ENCODE measurements at regions not wholly inside any gene's neighbourhood (a gene's known extent, or its start where the extent isn't known, plus 50 kb on each side); places are given as distances from the start of the nearest gene placed in this dataset.

GRCh38 chr3:164113371-164114332 is 964.6 kb downstream of the SI start:
- TF ChIP-seq TCF12 (IDR thresholded peaks at IDR 0.05; ENCODE audit: low read depth) (no peak), CEBPB (IDR thresholded peaks at IDR 0.05) (no peak), YY1 (IDR thresholded peaks at IDR 0.05; ENCODE audit: low read depth) (no peak), USF1 (IDR thresholded peaks at IDR 0.05) (no peak), MAX (IDR thresholded peaks at IDR 0.05) (no peak), TAF1 (IDR thresholded peaks at IDR 0.05; ENCODE audit: low read depth) (no peak), EGR1 (IDR thresholded peaks at IDR 0.05) (no peak), CREB1 (IDR thresholded peaks at IDR 0.05; ENCODE audit: low read depth) (no peak), EP300 (IDR thresholded peaks at IDR 0.05; ENCODE audit: borderline replicate concordance) (no peak), ZBTB7A (IDR thresholded peaks at IDR 0.05; ENCODE audit: low read depth) (no peak), TEAD4 (IDR thresholded peaks at IDR 0.05) (no peak), NFIC (IDR thresholded peaks at IDR 0.05) (no peak), FOXM1 (IDR thresholded peaks at IDR 0.05; ENCODE audit: borderline replicate concordance, low read depth) (no peak), REST (IDR thresholded peaks at IDR 0.05; ENCODE audit: low read depth) (no peak), RAD21 (IDR thresholded peaks at IDR 0.05; ENCODE audit: low read depth) (no peak)

- no peak for TF ChIP-seq ZBTB7A (IDR thresholded peaks at IDR 0.05; ENCODE audit: low read depth)
- no peak for TF ChIP-seq FOXM1 (IDR thresholded peaks at IDR 0.05; ENCODE audit: borderline replicate concordance, low read depth)
- no peak for TF ChIP-seq TEAD4 (IDR thresholded peaks at IDR 0.05)
- no peak for TF ChIP-seq NFIC (IDR thresholded peaks at IDR 0.05)
- no peak for TF ChIP-seq TCF12 (IDR thresholded peaks at IDR 0.05; ENCODE audit: low read depth)
- TF ChIP-seq USF1 (IDR thresholded peaks at IDR 0.05): no peak
- TF ChIP-seq CEBPB (IDR thresholded peaks at IDR 0.05): no peak
These were observed 981.9 kb downstream of the SI start for GRCh38 chr3:164096352-164096751.

GRCh38 chr3:164095949-164096348 is 982.3 kb downstream of the SI start:
- TF ChIP-seq USF1 (IDR thresholded peaks at IDR 0.05) (no peak), ZBTB7A (IDR thresholded peaks at IDR 0.05; ENCODE audit: low read depth) (no peak), TCF12 (IDR thresholded peaks at IDR 0.05; ENCODE audit: low read depth) (no peak), EP300 (IDR thresholded peaks at IDR 0.05; ENCODE audit: borderline replicate concordance) (no peak), YY1 (IDR thresholded peaks at IDR 0.05; ENCODE audit: low read depth) (no peak), NFIC (IDR thresholded peaks at IDR 0.05) (no peak), EGR1 (IDR thresholded peaks at IDR 0.05) (no peak)

GRCh38 chr3:164095279-164095678 is 983.0 kb downstream of the SI start:
- TF ChIP-seq EGR1 (IDR thresholded peaks at IDR 0.05) (no peak), FOXM1 (IDR thresholded peaks at IDR 0.05; ENCODE audit: borderline replicate concordance, low read depth) (no peak), CEBPB (IDR thresholded peaks at IDR 0.05) (no peak), TEAD4 (IDR thresholded peaks at IDR 0.05) (no peak), ZBTB7A (IDR thresholded peaks at IDR 0.05; ENCODE audit: low read depth) (no peak), TAF1 (IDR thresholded peaks at IDR 0.05; ENCODE audit: low read depth) (no peak), NFIC (IDR thresholded peaks at IDR 0.05) (no peak), RAD21 (IDR thresholded peaks at IDR 0.05; ENCODE audit: low read depth) (no peak), REST (IDR thresholded peaks at IDR 0.05; ENCODE audit: low read depth) (no peak), MAX (IDR thresholded peaks at IDR 0.05) (no peak), TCF12 (IDR thresholded peaks at IDR 0.05; ENCODE audit: low read depth) (no peak), USF1 (IDR thresholded peaks at IDR 0.05) (no peak), CREB1 (IDR thresholded peaks at IDR 0.05; ENCODE audit: low read depth) (no peak), YY1 (IDR thresholded peaks at IDR 0.05; ENCODE audit: low read depth) (no peak)
